A549 (cell line): ENCODE measurements at regions not wholly inside any gene's neighbourhood (a gene's known extent, or its start where the extent isn't known, plus 50 kb on each side); places are given as distances from the start of the nearest gene placed in this dataset.

Source experiments
- ATAC-seq, 2 experiments: fragments of 200-7000 bp in 1 of 2; fragments of >200 bp in 1 of 2; cut with Nextera tagmentation in 1 of 2; cut with Tn5 transposase in 1 of 2; 3 replicates each; pipeline versions ENCODE4 v1.8.0 to v1.9.1; 2018 to 2020; ENCODE audit warnings: mild to moderate bottlenecking in 1 of 2, moderate library complexity in 1 of 2
- CTCF ChIA-PET: fragments of 300-600 bp; sonication (Branson Sonifier 250); formaldehyde crosslinking; extraction: SDS; loops from one replicate; lab custom pipeline; 2021; ENCODE audit warnings: antibody characterized with exemption, inconsistent platforms; lab: Yijun Ruan, JAX
- POLR2A ChIA-PET: fragments of 350-600 bp; formaldehyde crosslinking; extraction: SDS; loops from one replicate; lab custom pipeline; 2021; ENCODE audit warnings: antibody characterized with exemption, inconsistent platforms; lab: Yijun Ruan, JAX
- DNase-seq, 2 experiments: peaks; one replicate each; pipeline versions ENCODE4 v3.0.0 to v3.0.0-alpha.2; 2011 to 2016; ENCODE audit warnings: low read depth in 1 of 2, low spot score in 1 of 2
- FAIRE-seq: peaks from 2 replicates; lab custom pipeline; 2011; peaks lifted over from hg19 to GRCh38; lab: Jason Lieb, UNC
- H3K27ac ChIP-seq, 2 experiments: fragments of >200 bp; sonication (Bioruptor Twin); formaldehyde crosslinking; 3 replicates each; pipeline ENCODE4 v1.5.1; 2016 to 2017
- H3K4me1 ChIP-seq: fragments of >200 bp; sonication (Bioruptor Twin); formaldehyde crosslinking; 3 replicates; pipeline ENCODE4 v1.6.1; 2016
- H3K4me2 ChIP-seq: fragments of >200 bp; sonication (Bioruptor Twin); formaldehyde crosslinking; 3 replicates; pipeline ENCODE4 v1.6.1; 2016
- H3K4me3 ChIP-seq: fragments of >200 bp; sonication (Bioruptor Twin); formaldehyde crosslinking; 3 replicates; pipeline ENCODE4 v1.5.1; 2016
- H3K9me3 ChIP-seq: fragments of >200 bp; sonication (Bioruptor Twin); formaldehyde crosslinking; 3 replicates; pipeline ENCODE4 v1.6.1; 2016
- CEBPB ChIP-seq, 2 experiments: fragments of >200 bp in 1 of 2; sonication (Bioruptor Twin) in 1 of 2; formaldehyde crosslinking in 1 of 2; IDR thresholded peaks; 2 replicates each; pipeline ENCODE4 v1.6.1; 2012 to 2016
- E2F6 ChIP-seq: IDR thresholded peaks from 2 replicates; pipeline ENCODE4 v1.6.1; 2012; ENCODE audit warnings: low read depth, borderline replicate concordance
- FOSL2 ChIP-seq, 2 experiments: fragments of 450-650 bp in 1 of 2; fragments of >200 bp in 1 of 2; sonication (Bioruptor Twin) in 1 of 2; formaldehyde crosslinking; IDR thresholded peaks; 2 replicates each; pipeline versions ENCODE4 v1.5.0 to v1.6.1; 2016 to 2020; ENCODE audit warnings: mild to moderate bottlenecking in 1 of 2, moderate library complexity in 1 of 2
- HOXB13 ChIP-seq: fragments of 250-450 bp; sonication (Bioruptor Pico); IDR thresholded peaks from 2 replicates; pipeline ENCODE4 v1.5.0; 2020; ENCODE audit warnings: low read depth, mild to moderate bottlenecking, moderate library complexity
- NR3C1 ChIP-seq: fragments of >200 bp; sonication (Bioruptor Twin); formaldehyde crosslinking; IDR thresholded peaks from 3 replicates; pipeline ENCODE4 v1.6.1; 2017
- POLR2AphosphoS2 ChIP-seq: conservative IDR thresholded peaks from 2 replicates; pipeline ENCODE4 v1.6.1; 2012; ENCODE audit warnings: low read length, improper control_type of control experiment, inconsistent platforms
- RFX5 ChIP-seq: fragments of 450-650 bp; IDR thresholded peaks from 2 replicates; pipeline ENCODE4 v1.7.1; 2014; ENCODE audit warnings: antibody characterized with exemption, mild to moderate bottlenecking, moderate library complexity
- SREBF2 ChIP-seq: fragments of 450-650 bp; IDR thresholded peaks from 2 replicates; pipeline ENCODE4 v1.6.1; 2014; ENCODE audit warnings: mild to moderate bottlenecking, moderate library complexity
- USF2 ChIP-seq: fragments of 450-650 bp; IDR thresholded peaks from 2 replicates; pipeline ENCODE4 v1.6.1; 2014; ENCODE audit warnings: antibody characterized with exemption
- ZC3H11A ChIP-seq: fragments of 450-650 bp; IDR thresholded peaks from 2 replicates; pipeline ENCODE4 v1.6.1; 2014; ENCODE audit warnings: antibody characterized with exemption, mild to moderate bottlenecking
- ZSCAN20 ChIP-seq: fragments of 250-450 bp; sonication (Bioruptor Pico); IDR thresholded peaks from 2 replicates; pipeline ENCODE4 v1.8.0; 2022; ENCODE audit warnings: mild to moderate bottlenecking, moderate library complexity
- WGBS: methylation state at CpG from one replicate; pipeline ENCODE4 v1.1.6; 2017; ENCODE audit errors: missing lambda C conversion rate; 5-methylcytosine and 5-hydroxymethylcytosine counted together

DNA sequence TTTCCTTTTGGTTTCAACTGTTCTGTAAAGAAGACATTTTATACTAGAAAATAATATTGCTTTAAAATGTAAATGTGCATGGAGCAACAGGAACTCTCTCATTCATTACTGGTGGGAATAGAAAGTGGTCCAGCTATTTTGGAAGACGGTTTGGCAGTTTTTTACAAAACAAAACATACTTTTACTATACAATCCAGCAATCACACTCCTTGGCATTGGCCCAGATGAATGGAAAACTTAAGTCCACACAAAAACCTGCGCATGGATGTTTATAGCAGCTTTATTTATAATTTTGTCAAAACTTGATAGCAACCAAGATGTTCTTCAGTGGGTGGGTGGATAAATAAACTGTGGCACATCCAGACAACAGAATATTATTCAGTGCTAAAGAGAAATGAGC, 49.9 kb upstream of the SEPTIN5 start:
- 66% methylated on average over 2 of the region's 2 CpGs for WGBS
- H3K4me2 ChIP-seq, result no peak overlapping the region
- POLR2A ChIA-PET, result no interaction called here
- no peaks in the 10 kb centered on the region for H3K9me3 ChIP-seq
- peaks cover 5% of the 10 kb centered on the region; the same call in 1 of the 3 replicates for H3K4me1 ChIP-seq
- TF ChIP-seq HOXB13 (no peak), ZC3H11A (no peak), ZSCAN20 (CRISPR knock-in tag) (no peak), FOSL2 (IDR thresholded peaks at IDR 0.05) (no peak), FOSL2 (CRISPR knock-in tag; IDR thresholded peaks at IDR 0.05) (no peak), RFX5 (no peak), SREBF2 (no peak), CEBPB (IDR thresholded peaks at IDR 0.05) (no peak), NR3C1 (no peak), E2F6 (no peak), USF2 (no peak), POLR2AphosphoS2 (no peak)
- CTCF ChIA-PET, result interaction anchor here (1.9 kb wide), 1 partner anchor 15 kb away, joined by 6 read pairs; no protein-coding TSS in a partner anchor
- FAIRE-seq, result no peak
- no peak overlapping the region for H3K27ac ChIP-seq
- ATAC-seq, result no peak
- no peak overlapping the region for H3K4me3 ChIP-seq
- DNase-seq, result no peak
